SKM-1 treated with dmso at 0.1 percent for 144 hours (cell line): ENCODE measurements at regions not wholly inside any gene's neighbourhood (a gene's known extent, or its start where the extent isn't known, plus 50 kb on each side); places are given as distances from the start of the nearest gene placed in this dataset.
A peak's percentile ranks its signal among the peaks of the same experiment; 100 is the strongest.

ENCODE experiments used
- DNase-seq: peaks from one replicate; lab custom pipeline; 2025; ENCODE audit not compliant: unreplicated experiment; lab: John Stamatoyannopoulos, UW

- no peak for DNase-seq
These were observed 54.2 kb downstream of the S1PR1 start for GRCh38 chr1:101290922-101291561.

DNA sequence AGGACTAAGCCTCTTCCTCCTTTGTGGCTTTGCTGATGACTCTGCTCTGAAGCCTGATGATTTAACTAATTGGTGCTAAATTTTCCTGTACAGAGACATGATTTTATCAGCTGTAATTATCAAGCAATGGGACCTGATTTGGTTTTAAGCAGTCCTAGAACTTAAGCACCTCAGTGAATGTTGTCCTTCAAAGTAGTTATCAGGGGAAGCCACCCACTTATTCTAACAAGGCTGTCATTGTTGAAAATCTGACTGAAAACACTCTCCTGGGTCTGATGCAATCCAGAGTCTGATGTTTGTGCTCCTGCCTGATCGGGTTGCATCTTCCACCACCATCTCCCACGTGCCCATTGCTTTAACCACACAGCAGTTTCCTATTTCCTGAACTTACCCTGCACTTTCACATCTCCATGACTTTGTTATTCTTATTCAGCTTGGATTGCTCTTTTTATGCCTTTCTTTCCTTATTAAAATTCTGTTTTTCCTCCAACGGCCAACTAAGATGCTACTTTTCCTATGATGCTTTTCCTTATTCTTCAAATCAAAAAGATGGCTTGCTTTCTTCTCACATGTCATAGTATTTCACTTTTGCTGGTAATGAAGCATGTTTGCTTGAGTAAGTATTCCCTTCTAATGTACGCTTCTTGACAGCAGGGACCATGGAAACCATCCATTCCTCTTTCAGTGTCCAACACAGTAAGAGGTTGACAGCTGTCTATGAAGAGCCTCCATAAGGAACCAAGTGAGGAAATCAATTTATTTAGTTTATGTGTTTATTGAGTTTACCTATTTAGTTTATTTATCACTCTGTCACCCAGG lies 55.0 kb downstream of the S1PR1 start:
- DNase-seq: peak; percentile 82

- DNase-seq: no peak
These were observed 56.7 kb downstream of the S1PR1 start for GRCh38 chr1:101293461-101294051.

- DNase-seq: no peak
These were observed 58.4 kb downstream of the S1PR1 start for GRCh38 chr1:101295209-101295608.

- DNase-seq: no peak
These were observed 61.8 kb downstream of the S1PR1 start for GRCh38 chr1:101298663-101299062.

- DNase-seq: no peak
These were observed 62.3 kb downstream of the S1PR1 start for GRCh38 chr1:101299141-101299540.

DNA sequence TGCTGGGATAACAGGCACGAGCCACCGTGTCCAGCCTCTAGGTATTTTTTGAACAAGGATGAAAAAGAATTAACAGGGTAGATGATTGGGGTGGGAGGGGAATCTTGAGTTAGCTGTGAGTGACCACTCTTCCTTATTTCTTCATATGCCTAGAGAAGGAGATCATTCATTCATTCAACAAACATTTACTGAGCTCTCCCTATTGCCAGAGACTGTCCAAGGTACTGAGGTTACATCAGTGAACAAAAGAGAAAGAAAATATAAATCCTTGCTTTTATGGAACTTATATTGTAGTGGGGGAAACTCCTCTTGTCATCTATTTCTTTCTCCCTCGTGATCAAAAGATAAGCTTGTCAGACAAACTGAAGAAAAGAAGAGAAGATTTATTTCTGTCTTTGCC lies 62.9 kb downstream of the S1PR1 start:
- DNase-seq: no peak

DNA sequence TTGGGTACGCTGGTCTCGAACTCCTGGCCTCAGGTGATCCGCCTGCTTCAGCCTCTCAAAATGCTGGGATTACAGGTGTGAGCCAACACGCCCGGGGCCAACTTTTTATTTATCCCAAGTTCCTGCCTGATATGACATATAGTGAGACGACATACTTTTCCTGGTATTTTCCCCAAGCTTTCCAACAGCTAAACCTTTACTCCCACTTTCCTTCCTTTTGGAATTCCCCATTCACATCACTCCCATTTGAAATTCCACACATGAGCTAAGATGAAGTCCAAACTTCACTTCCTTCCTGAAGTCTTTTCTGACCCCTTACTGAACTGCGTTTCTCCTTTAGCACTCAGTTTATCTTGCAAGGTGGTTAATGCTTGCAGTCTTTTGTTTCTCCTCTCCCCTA lies 64.1 kb downstream of the S1PR1 start:
- DNase-seq: no peak

DNA sequence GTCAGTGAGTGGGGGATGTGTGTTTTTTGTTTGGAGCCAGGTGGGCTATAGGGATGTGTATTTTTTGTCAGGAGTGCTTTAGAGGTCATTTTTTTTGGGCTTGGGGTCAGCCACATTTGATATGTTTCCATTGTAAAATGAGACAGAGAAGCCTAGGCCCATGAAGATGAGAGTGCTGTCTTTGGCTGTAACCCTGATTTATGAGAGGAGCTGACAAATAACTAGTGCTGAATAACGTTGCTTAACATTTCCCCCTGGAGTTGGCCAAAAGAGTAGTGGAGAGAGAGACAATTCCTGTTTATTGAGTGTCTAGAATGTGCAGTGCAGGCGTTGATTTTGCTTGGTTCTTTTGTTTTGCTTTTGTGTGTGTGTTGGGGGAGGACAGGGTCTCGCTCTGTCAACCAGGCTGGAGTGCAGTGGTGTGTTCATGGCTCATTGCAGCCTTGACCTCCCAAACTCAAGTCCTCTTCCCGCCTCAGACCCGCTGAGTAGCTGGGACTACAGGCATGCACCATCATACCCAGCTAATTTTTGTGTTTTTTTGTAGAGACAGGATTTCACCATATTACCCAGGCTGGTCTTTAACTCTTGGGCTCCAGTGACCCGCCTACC lies 64.7 kb downstream of the S1PR1 start:
- no peak for DNase-seq

GRCh38 chr1:101302831-101303511 lies 66.2 kb downstream of the S1PR1 start:
- no peak for DNase-seq

DNA sequence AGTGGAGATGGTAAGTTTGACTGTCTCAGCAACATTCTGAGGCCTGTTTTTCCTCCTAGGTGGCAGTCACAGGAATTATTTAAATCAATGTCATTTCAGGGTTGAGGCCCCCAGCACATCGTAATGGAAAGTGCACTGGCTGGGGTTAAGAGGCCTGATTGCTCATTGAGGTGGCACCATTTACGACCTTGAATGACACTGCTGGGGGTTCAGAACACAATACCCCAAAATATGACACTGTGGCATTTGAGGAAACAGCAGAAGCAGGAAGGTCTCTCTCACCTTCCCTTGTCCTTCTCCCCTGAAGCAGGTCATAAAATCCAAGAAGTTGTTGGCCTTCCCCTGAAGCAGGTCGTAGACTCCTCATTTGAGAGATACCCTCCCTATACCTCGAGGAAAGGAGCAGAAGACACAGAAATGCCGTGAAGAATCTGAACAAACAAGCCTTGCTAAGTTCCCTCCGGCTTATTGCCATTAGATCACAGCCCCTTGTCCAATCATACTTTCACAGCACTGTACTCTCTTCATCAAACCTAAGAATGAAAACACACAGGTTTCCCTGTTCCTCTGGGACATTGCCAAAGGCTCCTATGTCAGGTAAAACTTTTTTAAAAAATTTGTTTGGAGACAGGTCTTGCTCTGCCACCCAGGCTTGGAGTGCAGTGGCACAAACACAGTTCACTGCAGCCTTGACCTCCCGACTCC lies 71.3 kb downstream of the S1PR1 start:
- no peak for DNase-seq

DNA sequence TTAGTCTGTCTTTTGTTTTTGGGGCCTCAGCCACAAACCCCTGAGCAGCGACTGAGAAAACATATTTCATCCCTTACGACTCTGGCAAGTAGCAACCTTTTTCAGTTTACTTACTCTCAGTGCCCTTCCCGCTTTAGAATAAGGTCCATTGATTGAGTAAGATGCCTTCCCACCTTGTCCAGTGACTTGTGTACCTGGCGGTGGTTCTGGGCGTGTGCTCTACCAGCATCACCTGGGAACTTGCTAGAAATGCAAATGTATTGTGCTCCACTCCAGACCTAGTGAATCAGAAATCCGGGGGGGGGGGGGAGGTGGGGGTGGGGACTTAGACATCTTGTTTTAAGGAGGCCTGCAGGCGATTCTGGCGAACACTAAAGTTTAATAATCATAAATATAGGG lies 72.1 kb downstream of the S1PR1 start:
- DNase-seq: no peak

- peak; percentile 41 for DNase-seq
These were observed 72.8 kb downstream of the S1PR1 start for GRCh38 chr1:101309334-101310311.

DNA sequence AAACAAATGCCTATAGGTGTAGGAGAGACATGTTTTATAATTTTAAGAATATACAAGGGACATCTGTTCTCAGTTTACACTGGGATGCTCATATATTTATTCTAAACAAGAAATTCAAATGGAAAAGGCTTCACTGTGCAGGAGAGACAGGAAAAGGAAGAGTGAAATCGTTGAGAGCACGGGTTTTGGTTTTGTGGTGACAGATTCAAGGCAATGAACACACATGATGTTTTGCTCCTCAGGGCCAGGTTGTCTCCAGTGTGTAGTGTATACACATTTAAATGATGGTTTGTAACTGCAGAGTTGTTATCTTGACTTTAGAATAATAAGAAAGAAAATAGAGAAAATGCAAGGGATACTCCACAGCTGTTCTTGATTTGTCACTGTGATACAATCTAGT lies 73.7 kb downstream of the S1PR1 start:
- DNase-seq: no peak

DNA sequence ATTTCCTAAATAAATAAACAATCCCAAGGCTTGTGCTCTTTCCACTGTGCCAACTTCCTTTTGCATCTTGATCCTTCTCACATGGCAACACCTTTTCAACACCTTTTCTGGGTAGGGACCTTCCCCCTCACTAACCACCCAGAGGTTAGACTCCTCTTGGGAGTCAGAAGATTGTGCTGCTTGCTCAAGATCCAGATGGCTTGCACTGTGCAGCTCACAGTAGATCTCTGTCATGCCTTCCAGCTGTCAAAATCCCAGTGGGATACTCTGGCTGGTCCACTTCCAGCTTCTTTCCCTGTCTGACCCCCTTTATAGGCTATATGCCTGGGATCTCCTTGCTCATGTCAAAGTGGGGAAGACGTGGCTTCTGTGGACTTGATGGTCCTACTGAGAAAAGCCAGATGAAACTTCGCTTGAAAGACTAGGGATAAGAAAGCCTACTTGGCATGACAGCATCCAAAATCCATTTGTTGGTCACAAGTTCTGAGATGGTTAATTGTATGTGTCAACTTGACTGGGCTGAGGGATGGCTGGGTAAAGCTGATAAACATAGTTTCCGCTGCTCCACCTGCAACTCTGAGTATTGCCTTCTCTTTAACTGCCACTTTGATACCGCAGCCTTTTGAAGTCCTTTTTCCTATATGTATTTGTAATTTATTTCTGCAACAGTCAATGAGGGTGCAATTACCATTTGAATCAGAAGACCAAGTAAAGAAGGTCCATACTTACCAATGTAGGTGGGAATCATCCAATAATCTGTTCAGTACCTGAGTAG lies 74.5 kb downstream of the S1PR1 start:
- DNase-seq: no peak

GRCh38 chr1:101312147-101312546 lies 75.3 kb downstream of the S1PR1 start:
- no peak for DNase-seq

DNA sequence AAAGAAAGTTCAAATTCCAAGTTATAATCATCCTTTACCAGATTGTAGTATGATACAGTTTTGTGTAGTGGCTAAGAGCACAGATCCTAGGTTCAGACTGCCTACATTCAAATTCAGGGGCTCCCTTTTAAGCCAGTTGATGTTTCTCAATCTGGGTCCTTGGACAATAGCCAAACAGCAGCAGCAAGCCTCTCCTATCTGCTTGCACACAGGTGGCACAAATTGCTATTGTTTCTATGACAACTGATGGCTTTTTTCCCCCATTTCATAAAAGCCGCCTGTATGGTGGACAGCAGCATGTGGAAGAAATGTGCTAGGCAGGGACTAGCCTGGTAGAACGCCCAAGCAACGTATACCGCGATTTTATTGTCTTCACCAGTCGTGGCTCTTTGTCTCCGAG lies 76.5 kb downstream of the S1PR1 start:
- no peak for DNase-seq

GRCh38 chr1:101314244-101314643 lies 77.4 kb downstream of the S1PR1 start:
- no peak for DNase-seq

DNA sequence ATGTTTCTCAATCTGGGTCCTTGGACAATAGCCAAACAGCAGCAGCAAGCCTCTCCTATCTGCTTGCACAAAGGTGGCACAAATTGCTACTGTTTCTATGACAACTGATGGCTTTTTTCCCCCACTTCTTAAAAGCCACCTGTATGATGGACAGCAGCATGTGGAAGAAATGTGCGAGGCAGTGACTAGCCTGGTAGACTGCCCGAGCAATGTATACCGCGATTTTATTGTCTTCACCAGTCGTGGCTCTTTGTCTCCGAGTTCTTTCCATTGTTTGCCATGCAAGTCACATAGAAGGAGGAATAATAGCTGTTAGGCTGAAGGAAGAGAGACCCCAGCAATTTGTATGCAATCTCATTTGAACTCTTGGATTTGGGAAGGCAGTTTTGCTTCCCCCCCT lies 79.4 kb downstream of the S1PR1 start:
- no peak for DNase-seq
